Vagina (tissue), 2 donors: ENCODE measurements at regions not wholly inside any gene's neighbourhood (a gene's known extent, or its start where the extent isn't known, plus 50 kb on each side); places are given as distances from the start of the nearest gene placed in this dataset.

Experiments
- POLR2AphosphoS5 ChIP-seq, 2 donors: sonication (generic); formaldehyde crosslinking; IDR thresholded peaks; one replicate each; pipeline ENCODE4 v1.9.0; 2017; ENCODE audit warnings: antibody characterized with exemption in 2 of 2, mild to moderate bottlenecking in 2 of 2, low read depth in 1 of 2; ENCODE audit not compliant: insufficient read depth in 1 of 2
- TF ChIP-seq, protein P1 (sequence below), 3 experiments: fragments of 450-650 bp in 2 of 3; fragments of 200-600 bp in 1 of 3; sonication (generic) in 1 of 3; IDR thresholded peaks; one replicate each; pipeline ENCODE4 v1.5.1; 2017 to 2019; ENCODE audit warnings: antibody characterized with exemption in 3 of 3, mild to moderate bottlenecking in 2 of 3, moderate library complexity in 2 of 3

GRCh38 chr4:124594945-124595344, 117.6 kb downstream of the ANKRD50 start:
- no peak for TF ChIP-seq POLR2AphosphoS5 (IDR thresholded peaks at IDR 0.05; ENCODE audit: insufficient read depth in 1 of 2, low read depth in 1 of 2)
- TF ChIP-seq, protein P1, sequence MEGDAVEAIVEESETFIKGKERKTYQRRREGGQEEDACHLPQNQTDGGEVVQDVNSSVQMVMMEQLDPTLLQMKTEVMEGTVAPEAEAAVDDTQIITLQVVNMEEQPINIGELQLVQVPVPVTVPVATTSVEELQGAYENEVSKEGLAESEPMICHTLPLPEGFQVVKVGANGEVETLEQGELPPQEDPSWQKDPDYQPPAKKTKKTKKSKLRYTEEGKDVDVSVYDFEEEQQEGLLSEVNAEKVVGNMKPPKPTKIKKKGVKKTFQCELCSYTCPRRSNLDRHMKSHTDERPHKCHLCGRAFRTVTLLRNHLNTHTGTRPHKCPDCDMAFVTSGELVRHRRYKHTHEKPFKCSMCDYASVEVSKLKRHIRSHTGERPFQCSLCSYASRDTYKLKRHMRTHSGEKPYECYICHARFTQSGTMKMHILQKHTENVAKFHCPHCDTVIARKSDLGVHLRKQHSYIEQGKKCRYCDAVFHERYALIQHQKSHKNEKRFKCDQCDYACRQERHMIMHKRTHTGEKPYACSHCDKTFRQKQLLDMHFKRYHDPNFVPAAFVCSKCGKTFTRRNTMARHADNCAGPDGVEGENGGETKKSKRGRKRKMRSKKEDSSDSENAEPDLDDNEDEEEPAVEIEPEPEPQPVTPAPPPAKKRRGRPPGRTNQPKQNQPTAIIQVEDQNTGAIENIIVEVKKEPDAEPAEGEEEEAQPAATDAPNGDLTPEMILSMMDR (IDR thresholded peaks at IDR 0.05), result no peak
